OCI-LY3 (cell line): ENCODE measurements at regions not wholly inside any gene's neighbourhood (a gene's known extent, or its start where the extent isn't known, plus 50 kb on each side); places are given as distances from the start of the nearest gene placed in this dataset.

ENCODE experiments used
- CTCF ChIP-seq: fragments of 200-600, 300-600 bp; sonication (generic); IDR thresholded peaks from 2 replicates; pipeline ENCODE4 v1.5.1; 2014; ENCODE audit warnings: antibody characterized with exemption, low read length, low read depth
- EZH2phosphoT487 ChIP-seq: fragments of 200-600 bp; shearing (Covaris generic); IDR thresholded peaks from 2 replicates; pipeline ENCODE4 v1.6.1; 2018; ENCODE audit warnings: antibody characterized with exemption, mixed run types, low read depth

DNA sequence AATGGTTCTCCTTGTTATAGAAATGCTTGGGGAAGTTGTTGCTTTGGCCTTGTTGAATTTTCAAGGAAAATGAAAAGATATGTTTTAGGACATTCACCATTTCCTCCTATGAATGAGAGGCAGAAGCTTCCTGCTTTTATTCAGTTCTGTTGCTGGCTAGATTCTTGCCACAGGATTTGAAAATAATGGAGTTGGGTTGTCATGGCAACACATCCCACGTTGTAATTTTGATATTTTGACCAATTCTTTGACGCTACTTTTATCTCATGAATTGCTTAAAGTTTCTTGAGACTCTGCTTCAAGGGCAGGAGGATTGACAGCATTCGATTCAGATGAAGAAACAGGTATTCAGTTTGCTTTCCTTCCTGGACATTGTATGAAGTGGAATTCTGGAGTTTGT, 331.5 kb downstream of the PRDM2 start:
- TF ChIP-seq CTCF (no peak), EZH2phosphoT487 (no peak)
